ENCODE measurements at regions not wholly inside any gene's neighbourhood (a gene's known extent, or its start where the extent isn't known, plus 50 kb on each side); places are given as distances from the start of the nearest gene placed in this dataset.

- no TSS peak for BruUV-seq (replicated peaks)
- H3K4me3 ChIP-seq (ENCODE audit: low read depth, low read length, poor library complexity, severe bottlenecking): no peak overlapping the region
- H3K27ac ChIP-seq (ENCODE audit: low read depth, low read length, poor library complexity, severe bottlenecking): no peak overlapping the region
- DNase-seq (ENCODE audit: low spot score): no peak
- POLR2A ChIA-PET (ENCODE audit: low non-redundant PET): no interaction called here
- no peaks in the 10 kb centered on the region for H3K9me3 ChIP-seq (ENCODE audit: low read depth, low read length, poor library complexity, severe bottlenecking)
- CTCF ChIA-PET: no interaction called here
- H3K4me1 ChIP-seq (ENCODE audit: insufficient read depth, low read length, poor library complexity, severe bottlenecking): peaks cover 7% of the 10 kb centered on the region
- H3K36me3 ChIP-seq (ENCODE audit: insufficient read depth, low read length, poor library complexity, severe bottlenecking): no peaks in the 10 kb centered on the region
- no peak for TF ChIP-seq EZH2 (IDR thresholded peaks at IDR 0.05; ENCODE audit: borderline replicate concordance, low read depth, low read length, poor library complexity, severe bottlenecking)
- TF ChIP-seq CTCF (conservative IDR thresholded peaks at IDR 0.05; ENCODE audit: low read depth, low read length): no peak
- H3K27me3 ChIP-seq (replicated peaks; ENCODE audit: insufficient read depth, low read depth, low read length, poor library complexity): no peaks in the 10 kb centered on the region
- intact Hi-C loops (cut with micrococcal nuclease; ENCODE audit: unreplicated experiment): no loop called here
Measured at GRCh38 chr6:140174524-140174923, 800.1 kb upstream of the CITED2 start.

- BruUV-seq (replicated peaks): no TSS peak
- TF ChIP-seq EZH2 (IDR thresholded peaks at IDR 0.05; ENCODE audit: borderline replicate concordance, low read depth, low read length, poor library complexity, severe bottlenecking) (no peak), CTCF (conservative IDR thresholded peaks at IDR 0.05; ENCODE audit: low read depth, low read length) (no peak)
- ChIA-PET POLR2A (ENCODE audit: low non-redundant PET) (no interaction called here), CTCF (no interaction called here)
- no peaks in the 10 kb centered on the region for H3K4me1 ChIP-seq (ENCODE audit: insufficient read depth, low read length, poor library complexity, severe bottlenecking)
- DNase-seq (ENCODE audit: low spot score): no peak
- no peaks in the 10 kb centered on the region for H3K9me3 ChIP-seq (ENCODE audit: low read depth, low read length, poor library complexity, severe bottlenecking)
- no peaks in the 10 kb centered on the region for H3K27me3 ChIP-seq (replicated peaks; ENCODE audit: insufficient read depth, low read depth, low read length, poor library complexity)
- no peak overlapping the region for H3K27ac ChIP-seq (ENCODE audit: low read depth, low read length, poor library complexity, severe bottlenecking)
- no peaks in the 10 kb centered on the region for H3K36me3 ChIP-seq (ENCODE audit: insufficient read depth, low read length, poor library complexity, severe bottlenecking)
- intact Hi-C loops (cut with micrococcal nuclease; ENCODE audit: unreplicated experiment): no loop called here
- no peak overlapping the region for H3K4me3 ChIP-seq (ENCODE audit: low read depth, low read length, poor library complexity, severe bottlenecking)
Measured at GRCh38 chr6:140168365-140168764, 793.9 kb upstream of the CITED2 start.

GRCh38 chr6:140160909-140161308 is 786.5 kb upstream of the CITED2 start:
- BruUV-seq (replicated peaks): no TSS peak
- H3K9me3 ChIP-seq (ENCODE audit: low read depth, low read length, poor library complexity, severe bottlenecking): no peaks in the 10 kb centered on the region
- TF ChIP-seq CTCF (conservative IDR thresholded peaks at IDR 0.05; ENCODE audit: low read depth, low read length) (no peak), EZH2 (IDR thresholded peaks at IDR 0.05; ENCODE audit: borderline replicate concordance, low read depth, low read length, poor library complexity, severe bottlenecking) (no peak)
- intact Hi-C loops (cut with micrococcal nuclease; ENCODE audit: unreplicated experiment): no loop called here
- CTCF ChIA-PET: no interaction called here
- no peaks in the 10 kb centered on the region for H3K36me3 ChIP-seq (ENCODE audit: insufficient read depth, low read length, poor library complexity, severe bottlenecking)
- no peak overlapping the region for H3K4me3 ChIP-seq (ENCODE audit: low read depth, low read length, poor library complexity, severe bottlenecking)
- no peak overlapping the region for H3K27ac ChIP-seq (ENCODE audit: low read depth, low read length, poor library complexity, severe bottlenecking)
- POLR2A ChIA-PET (ENCODE audit: low non-redundant PET): no interaction called here
- DNase-seq (ENCODE audit: low spot score): no peak
- no peaks in the 10 kb centered on the region for H3K4me1 ChIP-seq (ENCODE audit: insufficient read depth, low read length, poor library complexity, severe bottlenecking)
- H3K27me3 ChIP-seq (replicated peaks; ENCODE audit: insufficient read depth, low read depth, low read length, poor library complexity): no peaks in the 10 kb centered on the region

Measured in A673 (cell line).